ENCODE measurements at regions not wholly inside any gene's neighbourhood (a gene's known extent, or its start where the extent isn't known, plus 50 kb on each side); places are given as distances from the start of the nearest gene placed in this dataset.
"Not testable (repeated sequence)": the region's sequence is repeated elsewhere in the genome, so short reads cannot be mapped to it uniquely, and the experiment has no call there.

DNA sequence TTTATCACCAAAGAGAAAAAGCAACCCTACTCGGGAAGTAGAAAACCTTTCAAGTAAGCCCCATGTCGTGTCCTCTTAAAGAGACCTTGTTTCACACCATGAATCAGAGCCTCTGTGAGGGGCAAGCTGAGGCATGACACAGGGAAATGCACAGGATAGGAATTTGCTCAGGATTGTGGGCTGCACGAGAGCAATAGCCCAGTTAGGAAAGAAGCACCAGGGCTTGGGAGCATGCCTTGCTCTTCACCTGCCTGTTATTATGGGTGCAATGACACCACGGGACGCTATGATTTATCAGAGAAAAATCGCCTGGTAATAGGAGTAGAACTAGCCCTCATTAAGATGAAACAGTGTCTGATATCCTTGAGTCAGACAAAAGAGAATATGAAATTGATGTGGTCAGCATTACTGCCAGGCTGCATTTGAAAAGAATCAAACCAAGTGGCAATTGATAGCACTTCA, 562.9 kb upstream of the NRP1 start:
- DNase-seq: peak; percentile 57

DNA sequence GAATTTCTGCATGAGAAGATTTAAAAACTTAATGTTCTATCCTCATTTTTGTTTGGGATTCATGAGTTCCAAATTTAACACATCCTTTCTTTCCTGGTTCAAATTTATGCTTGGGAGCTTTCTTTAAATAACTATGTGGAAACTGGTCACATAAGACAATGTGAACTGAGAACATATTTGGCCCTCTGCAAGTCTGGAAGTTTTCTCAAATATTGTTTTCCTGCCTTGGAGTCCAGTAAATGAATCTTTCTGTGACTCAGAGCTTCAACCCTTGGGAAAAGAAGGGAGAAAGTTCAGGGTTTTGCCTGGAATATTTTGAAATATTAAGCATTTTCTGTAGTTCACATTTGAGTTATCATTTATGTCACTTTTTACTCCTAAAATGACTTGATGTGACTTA, 559.0 kb upstream of the NRP1 start:
- peak; percentile 31 for DNase-seq

DNA sequence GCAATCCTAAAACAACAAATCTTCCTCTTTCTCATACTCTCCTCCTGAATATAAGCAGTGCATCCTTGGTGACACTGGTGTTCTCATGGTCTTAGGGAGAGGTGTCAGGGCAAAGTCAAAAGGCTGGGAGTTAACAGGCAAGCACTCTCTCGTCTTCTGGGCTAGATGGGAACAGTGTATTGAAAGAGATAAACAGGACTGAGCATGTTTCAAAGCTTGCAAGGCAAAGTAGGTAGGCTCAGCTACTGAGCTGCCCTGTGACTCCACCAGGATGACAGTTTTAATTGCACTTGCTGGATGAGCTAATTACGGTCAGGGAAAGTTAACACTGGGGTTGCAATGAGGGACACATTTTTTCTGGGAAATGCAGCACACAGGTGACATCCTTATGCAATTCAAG, 554.9 kb upstream of the NRP1 start:
- DNase-seq: no peak

DNA sequence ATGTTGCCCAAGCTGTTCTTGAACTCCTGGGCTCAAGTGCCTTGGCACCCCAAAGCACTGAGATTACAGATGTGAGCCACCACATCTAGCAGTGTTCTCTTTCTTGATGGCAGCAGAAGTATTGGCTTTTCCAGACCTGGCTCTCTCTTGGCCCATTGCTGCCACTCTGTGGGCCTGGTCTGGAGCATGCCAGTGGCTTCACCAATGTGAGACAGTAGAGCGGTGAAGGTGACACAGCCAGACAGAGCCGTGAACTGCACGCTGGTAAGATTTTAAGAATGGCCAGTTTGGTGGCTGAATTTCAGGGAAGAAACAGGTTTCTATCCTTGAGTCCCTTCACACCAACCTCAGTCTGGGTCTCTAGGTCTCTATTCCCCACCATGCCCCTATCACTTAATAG, 552.7 kb upstream of the NRP1 start:
- DNase-seq: no peak

DNA sequence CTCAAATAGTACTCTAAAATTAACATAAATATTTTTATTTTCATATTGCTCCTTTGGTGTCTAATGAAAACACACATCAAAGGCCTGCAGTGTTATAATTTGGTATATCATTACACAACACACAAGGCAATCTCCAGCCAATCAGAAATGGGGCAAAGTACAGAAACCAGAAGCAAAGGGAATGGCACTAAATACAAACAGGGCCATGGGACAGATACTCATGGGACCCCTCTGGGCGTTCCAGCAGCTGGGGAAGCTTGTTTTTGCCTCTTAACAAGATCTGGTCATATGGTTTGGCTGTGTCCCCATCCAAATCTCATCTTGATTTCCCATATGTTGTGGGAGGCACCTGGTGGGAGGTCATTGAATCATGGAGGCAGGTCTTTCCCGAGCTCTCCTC, 551.8 kb upstream of the NRP1 start:
- no peak for DNase-seq

DNA sequence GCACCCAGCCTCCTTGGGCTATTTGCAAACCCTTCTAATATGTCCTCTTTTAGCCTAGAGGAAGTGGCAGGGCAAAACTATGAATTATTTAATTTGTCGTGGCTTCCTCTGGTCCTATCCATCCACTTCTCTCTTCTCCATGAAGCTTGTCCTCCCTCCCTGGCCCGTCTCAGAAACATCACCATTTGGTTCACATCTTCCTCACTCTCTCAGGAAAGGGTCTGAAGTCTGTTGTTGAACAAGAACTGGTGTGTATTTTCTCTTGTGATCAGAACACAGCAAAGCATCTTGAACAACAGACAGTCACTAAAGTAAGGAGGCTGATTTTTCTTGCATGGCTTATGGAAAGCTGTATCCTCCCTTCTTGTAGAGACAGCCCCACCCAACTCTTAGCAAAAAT, 550.1 kb upstream of the NRP1 start:
- DNase-seq: no peak

DNA sequence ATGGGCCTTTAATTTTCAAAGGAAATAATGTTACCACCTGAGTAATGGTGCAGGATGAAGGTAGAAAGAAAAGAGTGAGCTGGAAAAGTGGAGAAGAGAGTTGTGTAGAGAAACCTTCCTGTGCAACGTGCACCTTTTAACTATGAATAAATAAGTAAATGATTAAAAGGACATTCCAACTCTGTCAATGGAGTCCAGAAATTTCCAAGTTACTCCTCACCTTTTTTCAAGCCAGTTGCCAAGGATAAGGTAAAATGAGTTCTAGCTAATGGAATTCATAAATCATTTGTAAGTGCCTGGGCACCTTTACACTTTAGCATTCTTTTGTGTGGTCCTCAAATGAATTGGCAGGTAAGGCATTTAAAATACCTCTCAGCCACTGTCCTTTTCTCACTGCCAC, 549.4 kb upstream of the NRP1 start:
- no peak for DNase-seq

DNA sequence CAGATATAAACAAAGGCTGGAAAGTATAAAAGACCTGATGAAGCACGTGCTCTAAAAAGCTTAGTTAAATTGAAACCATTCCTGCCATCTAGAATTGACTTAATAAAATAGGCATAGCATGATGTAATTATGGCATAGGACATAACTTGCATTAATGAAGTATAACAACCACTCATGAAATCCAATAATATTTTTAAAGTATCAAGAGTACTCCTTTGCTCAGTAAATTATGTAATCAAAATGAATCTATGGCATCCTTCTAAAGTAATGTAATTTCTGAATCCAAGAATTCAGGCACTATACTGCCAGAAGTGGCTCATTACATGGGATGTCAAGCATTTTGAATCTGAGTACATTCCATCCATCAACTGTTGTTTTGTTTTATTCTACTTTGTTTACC, 548.5 kb upstream of the NRP1 start:
- no peak for DNase-seq

DNA sequence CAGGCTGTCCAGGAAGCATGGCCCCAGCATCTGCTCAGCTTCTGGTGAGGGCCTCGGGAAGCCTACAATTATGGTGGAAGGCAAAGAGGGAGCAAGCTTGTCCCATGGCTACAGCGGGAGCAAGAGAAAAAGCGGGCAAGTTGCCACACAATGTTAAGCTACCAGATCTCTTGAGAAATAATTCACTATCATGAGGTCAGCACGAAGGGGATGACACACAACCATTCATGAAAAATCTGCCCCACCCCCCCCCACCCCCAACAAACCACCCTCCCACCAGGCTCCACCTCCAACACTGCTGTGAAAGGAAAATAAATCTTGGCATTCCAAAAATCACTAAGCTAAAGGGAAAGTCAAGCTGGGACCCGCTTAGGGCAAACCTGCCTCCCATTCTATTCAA, 545.8 kb upstream of the NRP1 start:
- peak; percentile 13 for DNase-seq

DNA sequence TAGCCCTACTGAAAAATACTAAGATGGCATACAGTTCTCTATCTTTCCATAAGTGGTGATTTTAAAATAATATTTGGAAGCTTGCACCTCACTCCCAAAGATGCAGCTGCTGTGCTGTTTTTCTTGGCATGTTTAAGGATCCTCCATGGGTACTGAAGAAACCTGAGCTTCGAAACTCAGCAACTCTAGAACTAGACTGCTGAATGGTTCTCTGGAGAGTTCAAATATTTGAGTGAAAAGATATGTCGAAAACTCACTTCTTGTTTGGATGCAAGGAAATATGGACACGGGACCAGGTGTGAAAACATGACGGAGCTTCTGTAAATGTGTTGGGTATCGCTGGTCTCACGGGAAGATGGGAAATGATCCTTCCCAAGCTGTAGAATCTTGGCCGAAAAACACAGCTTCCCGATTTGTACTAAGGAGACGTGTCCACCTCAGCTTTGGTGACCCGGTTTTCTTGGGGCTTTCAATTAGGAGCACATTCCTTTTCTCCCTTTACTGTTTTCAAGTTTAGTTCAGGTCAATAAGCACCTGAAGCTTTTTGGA, 543.8 kb upstream of the NRP1 start:
- peak; percentile 37 for DNase-seq

DNA sequence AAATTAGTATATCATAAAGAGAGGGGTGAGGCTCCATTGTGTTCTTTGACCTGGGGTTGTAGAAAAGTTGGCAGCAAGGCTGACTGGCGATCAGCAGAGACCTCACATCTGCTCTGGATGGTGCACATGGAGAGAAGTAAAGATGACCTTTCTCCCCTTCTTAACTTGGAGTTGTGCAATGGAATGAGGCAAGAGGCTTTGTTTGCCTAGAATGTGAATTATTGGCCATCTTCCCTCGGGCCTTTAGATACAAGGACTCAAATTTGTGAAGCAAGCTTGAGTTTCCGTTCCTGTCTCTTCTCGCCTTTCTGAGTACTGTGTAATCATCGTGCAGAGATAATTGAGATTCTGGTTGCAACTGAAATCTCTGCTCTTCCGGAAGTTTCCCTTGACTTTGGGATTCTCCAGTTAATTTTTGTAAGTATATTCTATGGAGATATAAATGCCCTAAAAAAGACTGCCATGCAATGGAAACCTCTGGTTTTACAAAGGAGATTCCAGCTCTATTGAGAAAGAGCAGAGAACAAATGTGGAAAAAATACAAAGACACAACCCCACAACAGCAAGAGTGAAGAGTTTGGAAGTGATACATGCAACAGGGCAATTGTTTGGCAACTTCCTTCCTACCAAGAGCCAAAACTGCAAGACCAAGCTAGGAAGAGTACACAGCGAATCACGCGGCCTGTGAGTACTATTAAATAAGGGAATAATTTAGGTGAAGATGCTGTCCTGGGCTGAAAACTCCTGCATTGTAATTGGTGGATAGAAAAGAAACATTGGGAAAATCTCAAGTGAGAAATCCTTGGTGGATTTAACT, 542.3 kb upstream of the NRP1 start:
- no peak for DNase-seq

DNA sequence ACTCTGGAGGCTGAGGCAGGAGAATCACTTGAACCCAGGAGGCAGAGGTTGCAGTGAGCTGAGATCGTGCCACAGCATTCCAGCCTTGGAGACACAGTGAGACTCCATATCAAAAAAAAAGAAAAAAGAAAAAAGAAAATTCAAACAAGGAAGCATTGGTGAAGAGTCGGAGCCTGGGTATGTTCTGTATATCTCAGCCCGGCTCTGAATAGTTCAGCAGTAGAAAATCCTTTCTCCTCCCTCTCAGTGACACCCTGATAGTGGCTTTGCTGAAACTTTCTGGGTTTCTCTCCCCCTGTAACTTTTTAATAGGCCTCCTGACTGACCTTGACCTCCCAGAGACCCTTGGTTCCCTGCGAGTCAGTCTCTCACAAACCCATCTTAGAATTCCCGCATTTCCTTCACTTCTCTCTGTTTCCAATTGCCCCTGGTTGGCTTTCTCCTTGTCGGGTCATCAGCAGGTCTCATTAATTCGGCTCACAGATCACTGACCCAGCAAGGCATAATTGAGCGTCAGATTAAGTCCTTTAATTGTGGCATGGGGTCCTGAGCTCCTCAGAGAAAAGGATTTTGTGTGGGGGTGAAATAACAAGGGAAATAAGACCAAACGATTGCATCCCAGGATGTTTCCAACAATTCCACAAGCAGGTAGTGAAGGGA, 541.6 kb upstream of the NRP1 start:
- DNase-seq: no peak

DNA sequence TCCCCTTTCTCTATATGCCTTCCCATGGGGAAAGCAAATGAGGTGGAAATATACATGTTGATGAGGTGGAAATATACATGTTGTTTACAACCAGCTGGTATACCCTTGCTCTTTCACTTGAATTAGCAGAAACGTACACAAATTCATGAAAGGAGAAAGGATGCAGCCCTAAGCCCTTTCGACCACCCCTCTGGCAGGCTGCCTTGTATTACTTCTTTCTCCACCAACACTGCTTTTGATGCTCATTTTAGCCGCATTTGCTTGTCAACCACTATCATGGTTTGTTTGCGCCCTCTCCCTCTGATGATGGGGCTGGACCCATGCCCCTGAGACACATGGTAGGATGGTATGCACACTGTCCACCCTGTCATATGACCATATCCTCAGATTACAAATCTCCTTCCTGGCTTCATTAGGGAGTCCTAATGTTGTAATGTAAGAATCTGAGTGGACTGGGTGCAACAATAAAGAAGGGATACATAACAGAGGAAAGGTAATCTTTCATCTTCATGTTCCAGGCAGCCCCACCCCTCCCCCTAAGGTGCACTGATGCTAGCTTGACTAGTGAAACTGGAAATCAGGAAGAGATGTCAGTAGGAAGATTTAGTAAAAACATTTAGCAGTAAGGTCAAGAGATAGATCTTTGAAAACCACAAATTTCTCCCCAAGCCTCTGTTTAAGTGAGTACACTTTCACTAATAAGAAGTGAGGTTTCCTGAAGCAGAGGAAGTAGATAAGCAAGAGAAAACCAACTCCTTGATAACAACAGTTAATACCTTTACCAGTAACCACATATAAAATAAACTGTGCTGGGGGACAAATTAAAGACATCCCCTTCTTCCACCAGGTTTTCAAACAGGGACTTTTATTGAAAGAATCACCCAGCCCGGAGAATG, 536.8 kb upstream of the NRP1 start:
- DNase-seq: no peak

DNA sequence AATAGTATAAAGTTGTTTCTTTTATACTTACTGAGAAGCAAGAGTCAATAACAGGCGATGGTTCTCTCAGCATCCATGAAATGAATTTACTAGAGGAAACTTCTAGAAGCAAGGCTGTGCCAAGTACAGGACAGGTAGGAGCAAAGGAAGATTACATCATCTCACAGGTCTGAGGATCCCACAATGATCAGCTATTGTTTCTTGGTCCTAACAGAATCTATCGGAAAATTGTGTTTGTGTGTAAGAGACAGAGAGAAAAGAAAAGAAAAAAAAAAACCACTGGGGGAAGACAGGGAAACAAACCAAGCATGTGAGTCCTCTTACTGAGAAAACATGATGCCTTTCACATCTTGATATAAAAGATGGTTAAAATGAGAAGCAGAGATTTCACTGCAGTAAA, 535.0 kb upstream of the NRP1 start:
- DNase-seq: no peak

DNA sequence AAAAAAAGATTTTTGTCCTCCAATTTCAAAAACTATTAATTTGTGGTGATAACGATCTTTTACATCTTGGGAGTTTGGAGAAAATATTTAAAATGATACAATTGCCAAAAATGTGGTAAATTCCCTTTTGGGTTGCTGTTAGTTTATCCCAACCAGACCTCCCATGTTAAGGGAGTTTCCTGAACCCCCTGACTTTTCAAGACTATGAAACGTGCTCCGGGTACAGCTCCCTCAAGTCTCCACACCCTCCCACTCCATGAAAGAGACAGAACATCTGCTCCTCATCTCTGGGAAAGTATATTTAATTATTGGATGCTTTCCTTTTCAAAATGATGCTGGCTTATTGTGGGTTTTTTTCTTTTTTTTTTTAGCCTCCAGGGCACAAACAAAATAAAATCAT, 534.6 kb upstream of the NRP1 start:
- DNase-seq: peak; percentile 36

DNA sequence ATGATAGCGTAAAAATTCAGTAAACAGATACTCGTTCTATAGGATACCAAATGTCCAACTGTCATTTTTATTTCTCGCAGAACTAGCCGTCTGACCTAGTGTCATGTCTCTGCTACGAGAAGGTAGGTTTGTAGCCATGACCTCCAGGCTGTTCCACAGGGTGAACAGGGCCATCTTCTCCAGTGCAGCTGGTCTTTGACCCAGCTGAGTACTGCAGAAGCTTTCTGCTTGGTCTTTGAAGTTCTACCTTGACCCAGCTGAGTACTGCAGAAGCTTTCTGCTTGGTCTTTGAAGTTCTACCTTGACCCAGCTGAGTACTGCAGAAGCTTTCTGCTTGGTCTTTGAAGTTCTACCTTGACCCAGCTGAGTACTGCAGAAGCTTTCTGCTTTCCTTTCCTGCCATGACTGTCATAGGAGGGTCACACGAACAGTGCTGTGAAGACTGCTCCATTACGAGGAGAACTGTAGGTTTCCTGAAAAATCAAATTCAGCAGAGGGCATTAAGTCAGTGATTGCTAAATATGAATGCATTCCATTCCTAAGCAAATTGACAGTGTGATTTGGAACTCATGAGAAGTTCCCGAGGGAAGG, 532.8 kb upstream of the NRP1 start:
- DNase-seq: not testable (repeated sequence)

DNA sequence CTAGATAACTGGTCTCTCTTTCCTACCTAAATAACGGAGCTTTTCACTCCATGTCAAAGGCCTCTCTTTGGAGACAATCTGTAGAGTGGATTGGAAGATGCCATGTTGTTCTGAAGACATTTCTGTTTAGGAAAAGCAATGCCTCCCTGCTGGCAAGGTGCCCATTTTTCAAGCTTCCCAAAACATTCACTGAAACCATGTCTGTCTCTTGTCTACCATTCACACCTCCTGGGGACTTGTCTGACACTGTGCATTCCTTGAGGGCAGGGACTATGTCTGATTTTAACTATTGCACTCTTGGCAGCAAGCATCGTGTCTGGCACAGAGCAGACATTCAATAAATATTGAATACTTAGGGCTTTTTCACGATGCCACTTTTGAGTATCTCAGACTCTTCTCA, 528.9 kb upstream of the NRP1 start:
- no peak for DNase-seq

DNA sequence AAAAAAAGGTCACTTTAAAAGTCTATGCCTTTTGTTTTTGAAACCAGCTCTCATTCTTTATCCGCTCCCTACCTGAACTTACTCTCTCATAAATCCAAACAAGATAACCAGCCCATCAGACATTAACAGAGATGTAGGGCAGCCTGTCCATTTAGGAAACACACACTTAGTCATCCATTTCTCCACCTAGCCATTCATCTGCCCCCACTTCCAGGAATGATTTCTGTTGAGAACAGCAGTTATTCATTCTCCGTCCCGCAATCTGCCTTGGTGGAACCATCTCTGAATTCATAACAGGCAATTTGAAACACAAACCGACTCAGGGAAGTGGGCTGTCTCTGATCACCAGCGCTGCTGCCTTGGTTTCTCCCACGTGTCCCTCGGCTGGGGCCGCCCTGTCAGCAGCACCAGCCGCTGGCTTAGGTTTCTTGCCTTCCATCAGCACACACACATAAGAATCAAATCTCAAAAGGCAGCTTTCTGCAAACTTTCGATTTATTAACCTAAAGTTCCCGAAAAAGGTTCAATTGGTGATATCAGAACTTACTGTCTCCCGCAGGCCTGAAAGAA, 528.2 kb upstream of the NRP1 start:
- no peak for DNase-seq

DNA sequence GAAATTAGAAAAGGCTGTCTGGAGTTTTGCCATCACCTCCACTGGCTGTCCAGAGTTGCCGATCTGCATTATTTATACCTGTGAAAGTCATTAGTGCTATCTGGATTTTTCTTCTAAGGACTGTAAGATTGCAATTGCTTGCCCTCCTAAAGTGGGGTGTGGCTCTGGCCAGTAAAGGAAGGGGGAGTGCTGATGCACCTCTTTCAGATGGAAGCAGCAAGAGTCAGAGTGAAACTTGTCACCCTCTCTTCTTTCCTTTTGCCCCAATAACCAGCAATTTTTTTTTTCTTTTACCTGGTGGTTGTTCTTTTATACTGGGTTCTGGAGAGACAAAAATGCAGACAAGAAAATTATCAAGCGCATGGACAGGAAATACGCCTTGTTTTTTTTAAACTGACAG, 527.4 kb upstream of the NRP1 start:
- no peak for DNase-seq

DNA sequence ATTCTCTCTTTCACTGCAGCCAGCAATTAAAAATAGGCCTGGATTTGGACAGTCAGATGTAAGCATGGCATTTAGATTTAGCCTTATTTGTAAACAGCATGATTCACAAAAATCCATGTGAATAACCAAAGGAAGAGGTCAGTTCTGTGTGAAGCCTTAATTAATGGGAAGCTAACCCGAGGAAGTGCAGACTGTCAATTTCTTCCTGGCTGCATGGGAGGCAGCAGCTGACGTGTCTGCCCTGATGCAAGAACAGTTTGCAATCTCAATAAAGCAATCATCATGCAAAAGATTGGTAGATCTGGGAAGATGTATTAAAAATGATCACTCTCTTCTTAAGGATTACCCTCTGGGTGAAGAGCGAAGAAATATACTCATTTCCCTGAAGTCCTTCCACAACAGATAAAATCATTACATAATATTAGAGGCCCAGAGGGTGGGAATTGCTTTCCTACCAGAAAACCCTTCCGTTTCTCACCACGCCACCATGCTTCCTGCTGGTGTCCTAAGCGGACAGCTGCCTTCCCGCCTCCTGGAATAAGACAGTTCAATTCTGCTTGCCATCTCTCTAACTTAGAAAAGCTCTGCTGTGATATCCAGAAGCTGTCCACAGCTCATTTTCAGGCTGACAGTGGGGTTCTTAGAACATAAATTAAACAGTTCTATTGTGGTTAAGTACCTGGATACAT, 526.7 kb upstream of the NRP1 start:
- DNase-seq: no peak

DNA sequence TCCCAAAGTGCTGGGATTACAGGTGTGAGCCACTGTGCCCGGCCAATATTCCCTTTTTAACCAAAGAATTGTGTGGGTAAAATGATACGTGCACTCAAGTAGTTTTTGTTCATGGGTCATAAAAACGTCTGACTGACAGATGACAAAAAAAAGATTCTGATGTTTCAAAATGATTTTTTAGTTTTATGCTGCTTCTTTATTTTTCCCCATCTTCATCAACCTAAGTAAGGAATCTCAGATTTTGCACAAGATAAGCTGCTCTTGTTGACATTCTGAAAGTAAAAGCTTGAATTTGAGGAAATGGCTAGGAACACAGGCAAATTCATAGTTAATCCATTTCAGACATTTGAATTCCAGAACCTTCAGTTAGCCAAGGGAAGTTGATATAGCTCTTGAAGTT, 526.1 kb upstream of the NRP1 start:
- DNase-seq: no peak
